ENCODE measurements at regions not wholly inside any gene's neighbourhood (a gene's known extent, or its start where the extent isn't known, plus 50 kb on each side); places are given as distances from the start of the nearest gene placed in this dataset.
"Not testable (repeated sequence)": the region's sequence is repeated elsewhere in the genome, so short reads cannot be mapped to it uniquely, and the experiment has no call there.

- no peak for DNase-seq
These were observed 100.9 kb downstream of the TFAP2C start for GRCh38 chr20:56730003-56730402.

- no peak for DNase-seq
These were observed 101.9 kb downstream of the TFAP2C start for GRCh38 chr20:56730996-56731395.

GRCh38 chr20:56731476-56731875, 102.4 kb downstream of the TFAP2C start:
- no peak for DNase-seq

GRCh38 chr20:56733967-56734366, 104.9 kb downstream of the TFAP2C start:
- DNase-seq, result no peak

- DNase-seq, result no peak
These were observed 106.1 kb downstream of the TFAP2C start for GRCh38 chr20:56735084-56735642.

GRCh38 chr20:56736285-56736857, 107.3 kb downstream of the TFAP2C start:
- no peak for DNase-seq

- not testable (repeated sequence) for DNase-seq
These were observed 115.3 kb downstream of the TFAP2C start for GRCh38 chr20:56744325-56744821.

- peak; percentile 17 for DNase-seq
These were observed 119.6 kb downstream of the TFAP2C start for GRCh38 chr20:56748476-56749377.

GRCh38 chr20:56750430-56750829, 121.3 kb downstream of the TFAP2C start:
- no peak for DNase-seq

- no peak for DNase-seq
These were observed 123.2 kb downstream of the TFAP2C start for GRCh38 chr20:56752274-56752673.

- DNase-seq, result no peak
These were observed 126.1 kb downstream of the TFAP2C start for GRCh38 chr20:56755201-56755600.

GRCh38 chr20:56756658-56757057, 127.6 kb downstream of the TFAP2C start:
- DNase-seq, result not testable (repeated sequence)

- DNase-seq, result no peak
These were observed 129.6 kb downstream of the TFAP2C start for GRCh38 chr20:56758706-56759105.

- DNase-seq, result no peak
These were observed 130.7 kb downstream of the TFAP2C start for GRCh38 chr20:56759741-56760278.

GRCh38 chr20:56760610-56761009, 131.5 kb downstream of the TFAP2C start:
- DNase-seq, result no peak

GRCh38 chr20:56761393-56761792, 132.3 kb downstream of the TFAP2C start:
- DNase-seq, result no peak

- DNase-seq, result no peak
These were observed 133.3 kb downstream of the TFAP2C start for GRCh38 chr20:56762401-56762800.

- DNase-seq, result no peak
These were observed 133.7 kb downstream of the TFAP2C start for GRCh38 chr20:56762829-56763228.

- no peak for DNase-seq
These were observed 135.6 kb downstream of the TFAP2C start for GRCh38 chr20:56764671-56765070.

- no peak for DNase-seq
These were observed 136.3 kb downstream of the TFAP2C start for GRCh38 chr20:56765172-56766073.

- no peak for DNase-seq
These were observed 137.4 kb downstream of the TFAP2C start for GRCh38 chr20:56766528-56766927.

- DNase-seq, result no peak
These were observed 141.0 kb downstream of the TFAP2C start for GRCh38 chr20:56769921-56770600.
